ENCODE measurements at regions not wholly inside any gene's neighbourhood (a gene's known extent, or its start where the extent isn't known, plus 50 kb on each side); places are given as distances from the start of the nearest gene placed in this dataset.

GRCh38 chr9:115263371-115264075 is 145.6 kb upstream of the TNC start:
- Mint-ChIP-seq H3K27ac (no peak overlapping the region), H3K4me3 (no peak overlapping the region), H3K27me3 (peaks cover 7 to 18% of the 10 kb centered on the region in 2 donors), H3K9me3 (peaks cover 0 to 5% (median 0%) of the 10 kb centered on the region in 3 donors), H3K36me3 (no peaks in the 10 kb centered on the region), H3K4me1 (no peaks in the 10 kb centered on the region)
- H3K4me1 ChIP-seq (ENCODE audit: control insufficient read depth in 1 of 2, extremely low read depth in 1 of 2, insufficient read depth in 2 of 2, low read length in 2 of 2): no peaks in the 10 kb centered on the region
- 77% methylated on average over 2 of the region's 2 CpGs for WGBS (ENCODE audit: insufficient coverage)
- H3K9me3 ChIP-seq: no peaks in the 10 kb centered on the region
- ATAC-seq (replicated peaks in 1 of 4) (no peak), DNase-seq (no peak)
- H3K27me3 ChIP-seq (replicated peaks in 1 of 2; ENCODE audit: control insufficient read depth in 2 of 2, extremely low read depth in 1 of 2, insufficient read depth in 2 of 2, low read length in 1 of 2): no peaks in the 10 kb centered on the region
- POLR2A ChIA-PET: no interaction called here
- no peaks in the 10 kb centered on the region for H3K36me3 ChIP-seq (ENCODE audit: control insufficient read depth in 2 of 2, extremely low read depth in 1 of 2, insufficient read depth in 1 of 2, low read length in 1 of 2)
- CTCF ChIA-PET: no interaction called here
- no peak overlapping the region for H3K4me3 ChIP-seq (ENCODE audit: control insufficient read depth in 1 of 2, extremely low read depth in 1 of 2, low read length in 1 of 2)
- H3K27ac ChIP-seq (ENCODE audit: low read length): no peak overlapping the region

- H3K4me3 ChIP-seq (ENCODE audit: control insufficient read depth in 1 of 2, extremely low read depth in 1 of 2, low read length in 1 of 2): no peak overlapping the region
- ATAC-seq (replicated peaks in 1 of 4) (no peak), DNase-seq (no peak)
- CTCF ChIA-PET: no interaction called here
- WGBS (ENCODE audit: insufficient coverage): no CpG with 5 or more reads among the region's 1 CpG
- no peaks in the 10 kb centered on the region for H3K9me3 ChIP-seq
- no peaks in the 10 kb centered on the region for H3K4me1 ChIP-seq (ENCODE audit: control insufficient read depth in 1 of 2, extremely low read depth in 1 of 2, insufficient read depth in 2 of 2, low read length in 2 of 2)
- H3K36me3 ChIP-seq (ENCODE audit: control insufficient read depth in 2 of 2, extremely low read depth in 1 of 2, insufficient read depth in 1 of 2, low read length in 1 of 2): no peaks in the 10 kb centered on the region
- Mint-ChIP-seq H3K4me1 (no peaks in the 10 kb centered on the region), H3K27ac (no peak overlapping the region), H3K36me3 (no peaks in the 10 kb centered on the region), H3K9me3 (peaks cover 0 to 5% (median 2%) of the 10 kb centered on the region in 3 donors), H3K4me3 (no peak overlapping the region), H3K27me3 (peaks cover 7 to 18% of the 10 kb centered on the region in 2 donors)
- H3K27me3 ChIP-seq (replicated peaks in 1 of 2; ENCODE audit: control insufficient read depth in 2 of 2, extremely low read depth in 1 of 2, insufficient read depth in 2 of 2, low read length in 1 of 2): no peaks in the 10 kb centered on the region
- no peak overlapping the region for H3K27ac ChIP-seq (ENCODE audit: low read length)
- POLR2A ChIA-PET: no interaction called here
These were observed 146.4 kb upstream of the TNC start for GRCh38 chr9:115264313-115264712.

GRCh38 chr9:115267790-115268189 is 149.8 kb upstream of the TNC start:
- WGBS (ENCODE audit: insufficient coverage): no CpG with 5 or more reads among the region's 3 CpGs
- no peaks in the 10 kb centered on the region for H3K36me3 Mint-ChIP-seq
- H3K27ac Mint-ChIP-seq: no peak overlapping the region
- ChIA-PET POLR2A (no interaction called here), CTCF (no interaction called here)
- H3K27me3 Mint-ChIP-seq: peaks cover 4 to 9% of the 10 kb centered on the region in 2 donors
- H3K27ac ChIP-seq (ENCODE audit: low read length): no peak overlapping the region
- no peaks in the 10 kb centered on the region for H3K4me1 Mint-ChIP-seq
- H3K4me1 ChIP-seq (ENCODE audit: control insufficient read depth in 1 of 2, extremely low read depth in 1 of 2, insufficient read depth in 2 of 2, low read length in 2 of 2): no peaks in the 10 kb centered on the region
- H3K9me3 Mint-ChIP-seq: peaks cover 0 to 5% (median 4%) of the 10 kb centered on the region in 3 donors
- H3K36me3 ChIP-seq (ENCODE audit: control insufficient read depth in 2 of 2, extremely low read depth in 1 of 2, insufficient read depth in 1 of 2, low read length in 1 of 2): no peaks in the 10 kb centered on the region
- no peak overlapping the region for H3K4me3 Mint-ChIP-seq
- H3K4me3 ChIP-seq (ENCODE audit: control insufficient read depth in 1 of 2, extremely low read depth in 1 of 2, low read length in 1 of 2): no peak overlapping the region
- DNase-seq (no peak), ATAC-seq (replicated peaks in 1 of 4) (no peak)
- no peaks in the 10 kb centered on the region for H3K27me3 ChIP-seq (replicated peaks in 1 of 2; ENCODE audit: control insufficient read depth in 2 of 2, extremely low read depth in 1 of 2, insufficient read depth in 2 of 2, low read length in 1 of 2)
- H3K9me3 ChIP-seq: no peaks in the 10 kb centered on the region

- ChIA-PET POLR2A (no interaction called here), CTCF (no interaction called here)
- Mint-ChIP-seq H3K27me3 (peaks cover 7 to 17% of the 10 kb centered on the region in 2 donors), H3K36me3 (no peaks in the 10 kb centered on the region), H3K27ac (no peak overlapping the region), H3K4me3 (no peak overlapping the region), H3K4me1 (no peaks in the 10 kb centered on the region), H3K9me3 (no peaks in the 10 kb centered on the region)
- DNase-seq: no peak
- Histone ChIP-seq H3K36me3 (ENCODE audit: control insufficient read depth in 2 of 2, extremely low read depth in 1 of 2, insufficient read depth in 1 of 2, low read length in 1 of 2) (no peaks in the 10 kb centered on the region), H3K4me3 (ENCODE audit: control insufficient read depth in 1 of 2, extremely low read depth in 1 of 2, low read length in 1 of 2) (no peak overlapping the region), H3K27ac (ENCODE audit: low read length) (no peak overlapping the region), H3K4me1 (ENCODE audit: control insufficient read depth in 1 of 2, extremely low read depth in 1 of 2, insufficient read depth in 2 of 2, low read length in 2 of 2) (no peaks in the 10 kb centered on the region), H3K9me3 (no peaks in the 10 kb centered on the region), H3K27me3 (replicated peaks in 1 of 2; ENCODE audit: control insufficient read depth in 2 of 2, extremely low read depth in 1 of 2, insufficient read depth in 2 of 2, low read length in 1 of 2) (peaks cover 0 to 11% of the 10 kb centered on the region in 2 experiments)
- 64% methylated on average over 2 of the region's 5 CpGs for WGBS (ENCODE audit: insufficient coverage)
- no peak for ATAC-seq (replicated peaks in 1 of 4)
These were observed 157.8 kb upstream of the TNC start for GRCh38 chr9:115275753-115276152.

- no peaks in the 10 kb centered on the region for H3K9me3 Mint-ChIP-seq
- ChIA-PET POLR2A (no interaction called here), CTCF (no interaction called here)
- no peaks in the 10 kb centered on the region for H3K36me3 Mint-ChIP-seq
- H3K4me1 Mint-ChIP-seq: no peaks in the 10 kb centered on the region
- Histone ChIP-seq H3K27me3 (replicated peaks in 1 of 2; ENCODE audit: control insufficient read depth in 2 of 2, extremely low read depth in 1 of 2, insufficient read depth in 2 of 2, low read length in 1 of 2) (peaks cover 0 to 11% of the 10 kb centered on the region in 2 experiments), H3K4me3 (ENCODE audit: control insufficient read depth in 1 of 2, extremely low read depth in 1 of 2, low read length in 1 of 2) (no peak overlapping the region), H3K36me3 (ENCODE audit: control insufficient read depth in 2 of 2, extremely low read depth in 1 of 2, insufficient read depth in 1 of 2, low read length in 1 of 2) (no peaks in the 10 kb centered on the region), H3K4me1 (ENCODE audit: control insufficient read depth in 1 of 2, extremely low read depth in 1 of 2, insufficient read depth in 2 of 2, low read length in 2 of 2) (no peaks in the 10 kb centered on the region), H3K27ac (ENCODE audit: low read length) (no peak overlapping the region), H3K9me3 (no peaks in the 10 kb centered on the region)
- no peak for DNase-seq
- no peak overlapping the region for H3K4me3 Mint-ChIP-seq
- WGBS (ENCODE audit: insufficient coverage): no CpG with 5 or more reads among the region's 2 CpGs
- ATAC-seq (replicated peaks in 1 of 4): no peak
- peaks cover 9 to 20% of the 10 kb centered on the region in 2 donors for H3K27me3 Mint-ChIP-seq
- no peak overlapping the region for H3K27ac Mint-ChIP-seq
These were observed 158.7 kb upstream of the TNC start for GRCh38 chr9:115276621-115277020.

- ChIA-PET CTCF (no interaction called here), POLR2A (interaction anchor here in 1 of 2 donors (0.6 kb wide), 1 partner anchor 11 kb away, joined by 3 read pairs; no protein-coding TSS in a partner anchor)
- Histone ChIP-seq H3K4me3 (ENCODE audit: control insufficient read depth in 1 of 2, extremely low read depth in 1 of 2, low read length in 1 of 2) (no peak overlapping the region), H3K9me3 (no peaks in the 10 kb centered on the region), H3K36me3 (ENCODE audit: control insufficient read depth in 2 of 2, extremely low read depth in 1 of 2, insufficient read depth in 1 of 2, low read length in 1 of 2) (no peaks in the 10 kb centered on the region), H3K27ac (ENCODE audit: low read length) (no peak overlapping the region), H3K4me1 (ENCODE audit: control insufficient read depth in 1 of 2, extremely low read depth in 1 of 2, insufficient read depth in 2 of 2, low read length in 2 of 2) (no peaks in the 10 kb centered on the region), H3K27me3 (replicated peaks in 1 of 2; ENCODE audit: control insufficient read depth in 2 of 2, extremely low read depth in 1 of 2, insufficient read depth in 2 of 2, low read length in 1 of 2) (peaks cover 0 to 11% of the 10 kb centered on the region in 2 experiments)
- ATAC-seq (replicated peaks in 1 of 4) (no peak), DNase-seq (no peak)
- no peaks in the 10 kb centered on the region for H3K9me3 Mint-ChIP-seq
- no peak overlapping the region for H3K4me3 Mint-ChIP-seq
- no peaks in the 10 kb centered on the region for H3K4me1 Mint-ChIP-seq
- no peaks in the 10 kb centered on the region for H3K36me3 Mint-ChIP-seq
- no CpG with 5 or more reads among the region's 3 CpGs for WGBS (ENCODE audit: insufficient coverage)
- peaks cover 13 to 26% of the 10 kb centered on the region in 2 donors for H3K27me3 Mint-ChIP-seq
- no peak overlapping the region for H3K27ac Mint-ChIP-seq
These were observed 159.3 kb upstream of the TNC start for GRCh38 chr9:115277301-115277700.

Measured in T-cell (primary cell).